ENCODE measurements at regions not wholly inside any gene's neighbourhood (a gene's known extent, or its start where the extent isn't known, plus 50 kb on each side); places are given as distances from the start of the nearest gene placed in this dataset.

DNA sequence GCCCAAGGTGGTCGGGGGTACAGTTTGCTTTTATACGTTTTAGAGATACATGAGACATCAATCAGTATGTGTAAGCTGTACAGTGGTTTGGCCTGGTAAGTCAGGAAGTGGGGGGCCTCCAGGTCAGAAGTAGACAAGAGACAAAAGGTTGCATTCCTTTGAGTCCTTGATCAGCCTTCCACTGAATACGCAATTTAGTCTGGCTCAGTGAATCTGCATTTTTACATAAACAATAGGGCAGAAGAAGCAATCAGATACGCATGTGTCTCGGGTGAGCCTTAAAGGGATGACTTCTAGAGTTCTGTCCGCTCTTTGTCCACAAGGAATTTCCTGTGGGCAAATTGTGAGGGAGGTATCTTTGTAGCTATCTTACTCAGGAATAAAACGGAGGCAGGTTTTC is 87.2 kb downstream of the SOWAHC start:
- DNase-seq = no peak
- TF ChIP-seq, protein P1, sequence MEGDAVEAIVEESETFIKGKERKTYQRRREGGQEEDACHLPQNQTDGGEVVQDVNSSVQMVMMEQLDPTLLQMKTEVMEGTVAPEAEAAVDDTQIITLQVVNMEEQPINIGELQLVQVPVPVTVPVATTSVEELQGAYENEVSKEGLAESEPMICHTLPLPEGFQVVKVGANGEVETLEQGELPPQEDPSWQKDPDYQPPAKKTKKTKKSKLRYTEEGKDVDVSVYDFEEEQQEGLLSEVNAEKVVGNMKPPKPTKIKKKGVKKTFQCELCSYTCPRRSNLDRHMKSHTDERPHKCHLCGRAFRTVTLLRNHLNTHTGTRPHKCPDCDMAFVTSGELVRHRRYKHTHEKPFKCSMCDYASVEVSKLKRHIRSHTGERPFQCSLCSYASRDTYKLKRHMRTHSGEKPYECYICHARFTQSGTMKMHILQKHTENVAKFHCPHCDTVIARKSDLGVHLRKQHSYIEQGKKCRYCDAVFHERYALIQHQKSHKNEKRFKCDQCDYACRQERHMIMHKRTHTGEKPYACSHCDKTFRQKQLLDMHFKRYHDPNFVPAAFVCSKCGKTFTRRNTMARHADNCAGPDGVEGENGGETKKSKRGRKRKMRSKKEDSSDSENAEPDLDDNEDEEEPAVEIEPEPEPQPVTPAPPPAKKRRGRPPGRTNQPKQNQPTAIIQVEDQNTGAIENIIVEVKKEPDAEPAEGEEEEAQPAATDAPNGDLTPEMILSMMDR (IDR thresholded peaks at IDR 0.05) = no peak
- Histone ChIP-seq H3K27ac (ENCODE audit: low read depth in 1 of 2, low read length in 2 of 2) (no peak overlapping the region), H3K4me3 (ENCODE audit: low read length) (no peak overlapping the region), H3K4me1 (ENCODE audit: insufficient read depth, low read length) (no peaks in the 10 kb centered on the region), H3K9me3 (ENCODE audit: control insufficient read depth in 1 of 2, insufficient read depth in 1 of 2, low read length in 2 of 2) (no peaks in the 10 kb centered on the region), H3K27me3 (ENCODE audit: control insufficient read depth in 1 of 2, insufficient read depth in 2 of 2, low read length in 2 of 2) (peaks cover 5 to 7% of the 10 kb centered on the region in 2 experiments), H3K36me3 (ENCODE audit: insufficient read depth, low read length) (no peaks in the 10 kb centered on the region)
- H3K4me3 Mint-ChIP-seq = no peak overlapping the region
- intact Hi-C loops (cut with DNase I, micrococcal nuclease) = no loop called here
- no peaks in the 10 kb centered on the region for H3K9me3 Mint-ChIP-seq
- no peaks in the 10 kb centered on the region for H3K4me1 Mint-ChIP-seq (ENCODE audit: low read depth)
- CTCF ChIA-PET = no interaction called here
- no peak for ATAC-seq (ENCODE audit: poor library complexity)
- POLR2A ChIA-PET = no interaction called here
- H3K27ac Mint-ChIP-seq = no peak overlapping the region
- H3K36me3 Mint-ChIP-seq (ENCODE audit: low read depth) = no peaks in the 10 kb centered on the region
- peaks cover 33% of the 10 kb centered on the region for H3K27me3 Mint-ChIP-seq

DNA sequence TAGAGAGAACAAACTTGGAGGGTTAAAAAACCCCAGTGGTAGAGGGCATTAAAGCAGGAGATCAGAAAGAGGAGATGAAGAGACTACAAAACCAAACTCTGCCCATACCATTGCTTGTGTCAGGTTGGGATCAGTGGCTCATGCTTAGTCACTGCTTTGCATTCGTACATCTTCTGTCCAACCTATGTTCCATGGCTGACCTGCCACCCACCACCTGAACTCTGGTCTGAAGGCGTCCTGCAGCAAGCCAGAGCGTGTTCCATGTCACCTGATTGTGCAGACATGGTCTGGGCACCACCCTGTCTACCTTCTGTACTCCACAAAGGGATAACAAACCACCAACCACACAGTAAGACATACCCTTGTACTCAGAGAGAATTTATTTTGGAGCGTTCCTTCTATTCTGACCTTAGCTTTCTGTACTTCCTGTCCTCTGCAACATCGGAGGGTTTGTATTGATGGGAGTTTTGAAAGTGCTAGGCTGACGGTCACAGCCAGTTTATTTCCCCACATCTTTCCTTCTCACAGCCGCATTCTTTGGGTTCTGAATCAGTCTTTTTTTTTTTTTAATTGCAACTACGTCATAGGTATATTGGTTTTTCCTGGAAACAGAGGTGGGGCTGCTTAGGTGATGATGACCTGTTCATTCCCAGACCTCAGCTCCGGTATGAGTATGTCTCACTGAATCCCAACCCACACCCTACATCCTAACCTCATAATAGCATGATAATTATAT is 88.3 kb downstream of the SOWAHC start:
- TF ChIP-seq, protein P1 (IDR thresholded peaks at IDR 0.05) = no peak
- H3K4me3 ChIP-seq (ENCODE audit: low read length) = no peak overlapping the region
- DNase-seq (no peak), ATAC-seq (ENCODE audit: poor library complexity) (no peak)
- Mint-ChIP-seq H3K4me1 (ENCODE audit: low read depth) (no peaks in the 10 kb centered on the region), H3K9me3 (no peaks in the 10 kb centered on the region), H3K4me3 (no peak overlapping the region), H3K27ac (no peak overlapping the region), H3K36me3 (ENCODE audit: low read depth) (no peaks in the 10 kb centered on the region), H3K27me3 (peaks cover 32% of the 10 kb centered on the region)
- no peaks in the 10 kb centered on the region for H3K9me3 ChIP-seq (ENCODE audit: control insufficient read depth in 1 of 2, insufficient read depth in 1 of 2, low read length in 2 of 2)
- H3K27ac ChIP-seq (ENCODE audit: low read depth in 1 of 2, low read length in 2 of 2) = no peak overlapping the region
- ChIA-PET POLR2A (no interaction called here), CTCF (no interaction called here)
- intact Hi-C loops (cut with DNase I, micrococcal nuclease) = no loop called here
- no peaks in the 10 kb centered on the region for H3K36me3 ChIP-seq (ENCODE audit: insufficient read depth, low read length)
- peaks cover 5 to 7% of the 10 kb centered on the region in 2 experiments for H3K27me3 ChIP-seq (ENCODE audit: control insufficient read depth in 1 of 2, insufficient read depth in 2 of 2, low read length in 2 of 2)
- H3K4me1 ChIP-seq (ENCODE audit: insufficient read depth, low read length) = no peaks in the 10 kb centered on the region

DNA sequence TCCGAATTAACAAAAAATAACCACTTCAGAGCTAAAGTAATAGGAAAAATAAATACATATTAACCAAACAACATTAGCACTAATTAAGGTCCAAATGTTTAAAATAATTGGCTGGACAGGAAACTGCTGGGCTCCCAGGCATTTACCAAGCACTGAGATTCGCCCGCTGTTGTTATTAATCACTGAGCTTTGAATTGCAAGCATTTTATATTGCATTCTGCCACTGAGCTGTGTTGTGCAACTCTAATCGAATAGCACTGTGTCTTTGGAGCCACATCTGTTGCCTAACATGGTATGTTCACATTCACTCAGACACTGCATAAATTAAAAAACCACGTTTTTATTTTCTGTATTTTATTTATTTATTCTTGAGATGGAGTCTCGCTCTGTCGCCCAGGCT is 88.9 kb downstream of the SOWAHC start:
- DNase-seq (no peak), ATAC-seq (ENCODE audit: poor library complexity) (no peak)
- H3K27ac Mint-ChIP-seq = no peak overlapping the region
- POLR2A ChIA-PET = no interaction called here
- CTCF ChIA-PET = no interaction called here
- no peaks in the 10 kb centered on the region for H3K9me3 ChIP-seq (ENCODE audit: control insufficient read depth in 1 of 2, insufficient read depth in 1 of 2, low read length in 2 of 2)
- no peaks in the 10 kb centered on the region for H3K4me1 Mint-ChIP-seq (ENCODE audit: low read depth)
- intact Hi-C loops (cut with DNase I, micrococcal nuclease) = no loop called here
- peaks cover 5 to 7% of the 10 kb centered on the region in 2 experiments for H3K27me3 ChIP-seq (ENCODE audit: control insufficient read depth in 1 of 2, insufficient read depth in 2 of 2, low read length in 2 of 2)
- no peaks in the 10 kb centered on the region for H3K9me3 Mint-ChIP-seq
- no peak overlapping the region for H3K4me3 ChIP-seq (ENCODE audit: low read length)
- H3K27ac ChIP-seq (ENCODE audit: low read depth in 1 of 2, low read length in 2 of 2) = no peak overlapping the region
- no peaks in the 10 kb centered on the region for H3K36me3 ChIP-seq (ENCODE audit: insufficient read depth, low read length)
- H3K4me3 Mint-ChIP-seq = no peak overlapping the region
- peaks cover 32% of the 10 kb centered on the region for H3K27me3 Mint-ChIP-seq
- H3K4me1 ChIP-seq (ENCODE audit: insufficient read depth, low read length) = no peaks in the 10 kb centered on the region
- H3K36me3 Mint-ChIP-seq (ENCODE audit: low read depth) = no peaks in the 10 kb centered on the region
- TF ChIP-seq, protein P1 (IDR thresholded peaks at IDR 0.05) = no peak
